Brain microvascular endothelial cell (primary cell): ENCODE measurements at regions not wholly inside any gene's neighbourhood (a gene's known extent, or its start where the extent isn't known, plus 50 kb on each side); places are given as distances from the start of the nearest gene placed in this dataset.

ENCODE experiments used
- DNase-seq: peaks from one replicate; pipeline ENCODE4 v3.0.0-alpha.2; 2020
- H3K27ac ChIP-seq: fragments of 250-450 bp; sonication (Bioruptor Pico); 2 replicates; pipeline ENCODE4 v1.5.1; 2020; ENCODE audit warnings: mild to moderate bottlenecking, moderate library complexity
- H3K27me3 ChIP-seq: fragments of 250-450 bp; sonication (Bioruptor Pico); replicated peaks from 2 replicates; pipeline ENCODE4 v1.5.1; 2020; ENCODE audit warnings: mild to moderate bottlenecking
- H3K36me3 ChIP-seq: fragments of 250-450 bp; sonication (Bioruptor Pico); replicated peaks from 2 replicates; pipeline ENCODE4 v1.5.1; 2020; ENCODE audit warnings: mild to moderate bottlenecking
- H3K4me3 ChIP-seq: 2 replicates; pipeline ENCODE4 v1.5.1; 2011; ENCODE audit warnings: low read depth, mild to moderate bottlenecking, control low read depth, low read length, moderate library complexity
- CTCF ChIP-seq: IDR thresholded peaks from 2 replicates; pipeline ENCODE4 v1.5.1; 2011; ENCODE audit warnings: low read depth, mild to moderate bottlenecking, moderate library complexity, low read length, control low read depth, inconsistent platforms; ENCODE audit errors: missing control alignments
- in situ Hi-C: cut with HindIII; loops from 2 replicates; pipeline ENCODE4 v1.10.0; 2017; ENCODE audit warnings: low sequenced_read_pairs, low pct_ligation_motif_present

GRCh38 chrX:8971116-8971515 is 62.8 kb downstream of the FAM9B start:
- Histone ChIP-seq H3K36me3 (no peaks in the 10 kb centered on the region), H3K4me3 (no peak overlapping the region), H3K27ac (no peak overlapping the region), H3K27me3 (no peaks in the 10 kb centered on the region)
- TF ChIP-seq CTCF: no peak
- DNase-seq: peak; percentile 41
- in situ Hi-C loops: no loop called here

DNA sequence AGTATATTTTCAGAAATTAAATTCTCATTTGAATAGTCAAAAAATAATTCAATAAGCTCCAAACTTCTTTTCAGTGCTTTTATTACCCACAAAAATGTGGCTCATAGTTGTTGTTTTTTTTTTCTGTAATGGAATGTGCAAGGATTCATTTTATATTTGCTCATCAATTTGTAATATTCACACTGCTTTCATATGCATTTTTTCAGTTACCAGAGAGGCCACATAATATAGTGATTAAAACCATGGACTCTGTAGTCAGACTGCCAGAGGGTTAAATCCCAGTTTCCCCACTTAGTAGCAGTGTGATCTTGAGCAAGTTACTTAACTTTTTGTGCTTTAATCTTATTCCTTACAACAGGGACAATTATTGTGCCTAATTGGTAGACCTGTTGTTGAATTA is 64.5 kb downstream of the FAM9B start:
- in situ Hi-C loops: no loop called here
- no peak for DNase-seq
- Histone ChIP-seq H3K27ac (no peak overlapping the region), H3K36me3 (no peaks in the 10 kb centered on the region), H3K27me3 (no peaks in the 10 kb centered on the region), H3K4me3 (no peak overlapping the region)
- TF ChIP-seq CTCF: no peak

- Histone ChIP-seq H3K36me3 (no peaks in the 10 kb centered on the region), H3K27ac (no peak overlapping the region), H3K27me3 (no peaks in the 10 kb centered on the region), H3K4me3 (no peak overlapping the region)
- no peak for DNase-seq
- no peak for TF ChIP-seq CTCF
- in situ Hi-C loops: no loop called here
These were observed 66.5 kb downstream of the FAM9B start for GRCh38 chrX:8967461-8967860.

GRCh38 chrX:8960957-8961468 is 72.9 kb downstream of the FAM9B start:
- no peak for DNase-seq
- H3K27ac ChIP-seq: no peak overlapping the region
- no peaks in the 10 kb centered on the region for H3K27me3 ChIP-seq
- H3K4me3 ChIP-seq: no peak overlapping the region
- in situ Hi-C loops: no loop called here
- TF ChIP-seq CTCF: no peak
- H3K36me3 ChIP-seq: no peaks in the 10 kb centered on the region

DNA sequence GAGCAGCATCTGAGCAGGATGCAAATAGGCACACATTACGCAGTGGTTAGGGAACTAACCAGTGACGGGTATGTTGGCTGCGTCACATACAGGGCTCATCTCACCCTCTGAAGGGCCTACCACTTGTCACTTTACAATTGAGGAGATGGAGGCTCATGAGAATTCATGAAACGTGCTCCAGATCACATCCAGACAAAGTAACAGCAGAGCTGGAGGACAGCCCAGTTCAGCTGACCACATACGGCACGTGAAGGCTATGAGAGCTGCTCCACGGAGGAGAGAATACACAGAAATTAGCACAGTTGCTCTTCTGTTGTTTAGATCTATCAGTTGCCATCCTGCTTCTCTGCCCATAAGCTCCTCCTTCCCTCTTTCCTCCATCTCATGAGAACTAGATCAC is 78.4 kb downstream of the FAM9B start:
- Histone ChIP-seq H3K4me3 (no peak overlapping the region), H3K27me3 (no peaks in the 10 kb centered on the region), H3K27ac (no peak overlapping the region), H3K36me3 (no peaks in the 10 kb centered on the region)
- no peak for TF ChIP-seq CTCF
- no peak for DNase-seq
- in situ Hi-C loops: no loop called here

- Histone ChIP-seq H3K27me3 (no peaks in the 10 kb centered on the region), H3K36me3 (no peaks in the 10 kb centered on the region), H3K4me3 (no peak overlapping the region), H3K27ac (no peak overlapping the region)
- TF ChIP-seq CTCF: no peak
- no peak for DNase-seq
- in situ Hi-C loops: no loop called here
These were observed 87.4 kb downstream of the FAM9B start for GRCh38 chrX:8946563-8946962.
